Psoas muscle (tissue), 7 donors: ENCODE measurements at regions not wholly inside any gene's neighbourhood (a gene's known extent, or its start where the extent isn't known, plus 50 kb on each side); places are given as distances from the start of the nearest gene placed in this dataset.

ENCODE experiments used
- ATAC-seq, 4 donors: fragments of 200-7000 bp; cut with Tn5 transposase; one replicate each; pipeline ENCODE4 v1.9.1; 2020; ENCODE audit warnings: moderate library complexity in 3 of 4, mild to moderate bottlenecking in 2 of 4
- DNase-seq, 2 donors: peaks; one replicate each; pipeline ENCODE4 v3.0.0-alpha.2; 2020
- H3K27ac ChIP-seq: fragments of 200-600 bp; one replicate; pipeline ENCODE4 v1.8.0; 2022
- H3K27me3 ChIP-seq, 3 donors: fragments of 200-600 bp in 1 of 3; one replicate each; pipeline versions ENCODE4 v1.6.1 to v1.8.0; 2013 to 2022; ENCODE audit warnings: low read length in 2 of 3, mild to moderate bottlenecking in 2 of 3, moderate library complexity in 1 of 3; ENCODE audit not compliant: insufficient read depth in 3 of 3
- H3K36me3 ChIP-seq, 2 donors: fragments of 200-600 bp in 1 of 2; one replicate each; pipeline versions ENCODE4 v1.6.1 to v1.8.0; 2013 to 2022; ENCODE audit warnings: low read depth in 1 of 2, mild to moderate bottlenecking in 1 of 2, moderate library complexity in 1 of 2; ENCODE audit not compliant: insufficient read depth in 1 of 2
- H3K4me1 ChIP-seq: fragments of 200-600 bp; one replicate; pipeline ENCODE4 v1.8.0; 2022
- H3K4me3 ChIP-seq: fragments of 200-600 bp; one replicate; pipeline ENCODE4 v1.8.0; 2022; ENCODE audit warnings: mild to moderate bottlenecking
- H3K9me3 ChIP-seq: fragments of 200-600 bp; one replicate; pipeline ENCODE4 v1.8.0; 2022
- WGBS, 3 donors: extraction: QIAGEN DNeasy Blood & Tissue Kit; methylation state at CpG; one replicate each; pipeline versions ENCODE4 v1.1.6 to v1.1.7; 2013; 5-methylcytosine and 5-hydroxymethylcytosine counted together
- intact Hi-C, 2 donors: fragments of 100-400 bp; cut with DNase I; formaldehyde crosslinking; loops; one replicate each; pipeline versions ENCODE4 v1.11.0 to v1.14.2; 2022
- TF ChIP-seq, protein P1 (sequence below): fragments of 200-600 bp; IDR thresholded peaks from one replicate; pipeline ENCODE4 v1.8.0; 2022; ENCODE audit warnings: antibody characterized with exemption
- donor health status: healthy with polysubstance abuse.
- donor health status: DM: no; HTN: no; CAD: no; lungs with moderate emphysema.
- donor health status: Bipolar disorder and iron deficiency.
- donor health status: healthy.
- donor health status: DM: yes; HTN: yes; CAD: no.
- donor health status: DM: no; HTN: no; CAD: no.
- donor health status: DM: yes; HTN: yes; CAD: no.

DNA sequence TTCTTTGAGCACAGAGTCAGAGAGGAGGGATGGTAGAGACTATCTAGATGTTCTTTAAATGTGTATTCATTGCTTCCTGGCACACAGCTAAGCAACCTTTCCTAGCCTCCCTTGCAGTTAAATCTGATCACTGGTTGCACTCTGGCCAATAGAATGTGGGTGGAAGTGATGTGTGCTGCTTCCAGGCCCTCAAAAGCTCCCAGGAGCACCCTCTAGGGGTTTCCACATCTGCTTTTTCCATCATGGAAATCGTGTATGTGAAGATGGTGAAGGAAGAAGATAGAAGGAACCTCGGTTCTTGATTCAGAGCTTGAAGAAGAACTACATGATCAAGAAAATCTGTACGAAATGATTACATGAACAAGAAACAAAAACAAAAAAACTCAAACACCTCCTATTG, 149.8 kb upstream of the JAG1 start:
- no peak for DNase-seq
- intact Hi-C loops: no loop called here
- Histone ChIP-seq H3K9me3 (no peaks in the 10 kb centered on the region), H3K27me3 (no peaks in the 10 kb centered on the region), H3K4me3 (no peak overlapping the region), H3K27ac (no peak overlapping the region), H3K36me3 (no peaks in the 10 kb centered on the region), H3K4me1 (no peaks in the 10 kb centered on the region)
- WGBS, 3 donors: 72 to 80% (median 78%) methylated on average over 3 of the region's 3 CpGs
- no peak for ATAC-seq
- TF ChIP-seq, protein P1, sequence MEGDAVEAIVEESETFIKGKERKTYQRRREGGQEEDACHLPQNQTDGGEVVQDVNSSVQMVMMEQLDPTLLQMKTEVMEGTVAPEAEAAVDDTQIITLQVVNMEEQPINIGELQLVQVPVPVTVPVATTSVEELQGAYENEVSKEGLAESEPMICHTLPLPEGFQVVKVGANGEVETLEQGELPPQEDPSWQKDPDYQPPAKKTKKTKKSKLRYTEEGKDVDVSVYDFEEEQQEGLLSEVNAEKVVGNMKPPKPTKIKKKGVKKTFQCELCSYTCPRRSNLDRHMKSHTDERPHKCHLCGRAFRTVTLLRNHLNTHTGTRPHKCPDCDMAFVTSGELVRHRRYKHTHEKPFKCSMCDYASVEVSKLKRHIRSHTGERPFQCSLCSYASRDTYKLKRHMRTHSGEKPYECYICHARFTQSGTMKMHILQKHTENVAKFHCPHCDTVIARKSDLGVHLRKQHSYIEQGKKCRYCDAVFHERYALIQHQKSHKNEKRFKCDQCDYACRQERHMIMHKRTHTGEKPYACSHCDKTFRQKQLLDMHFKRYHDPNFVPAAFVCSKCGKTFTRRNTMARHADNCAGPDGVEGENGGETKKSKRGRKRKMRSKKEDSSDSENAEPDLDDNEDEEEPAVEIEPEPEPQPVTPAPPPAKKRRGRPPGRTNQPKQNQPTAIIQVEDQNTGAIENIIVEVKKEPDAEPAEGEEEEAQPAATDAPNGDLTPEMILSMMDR: no peak

DNA sequence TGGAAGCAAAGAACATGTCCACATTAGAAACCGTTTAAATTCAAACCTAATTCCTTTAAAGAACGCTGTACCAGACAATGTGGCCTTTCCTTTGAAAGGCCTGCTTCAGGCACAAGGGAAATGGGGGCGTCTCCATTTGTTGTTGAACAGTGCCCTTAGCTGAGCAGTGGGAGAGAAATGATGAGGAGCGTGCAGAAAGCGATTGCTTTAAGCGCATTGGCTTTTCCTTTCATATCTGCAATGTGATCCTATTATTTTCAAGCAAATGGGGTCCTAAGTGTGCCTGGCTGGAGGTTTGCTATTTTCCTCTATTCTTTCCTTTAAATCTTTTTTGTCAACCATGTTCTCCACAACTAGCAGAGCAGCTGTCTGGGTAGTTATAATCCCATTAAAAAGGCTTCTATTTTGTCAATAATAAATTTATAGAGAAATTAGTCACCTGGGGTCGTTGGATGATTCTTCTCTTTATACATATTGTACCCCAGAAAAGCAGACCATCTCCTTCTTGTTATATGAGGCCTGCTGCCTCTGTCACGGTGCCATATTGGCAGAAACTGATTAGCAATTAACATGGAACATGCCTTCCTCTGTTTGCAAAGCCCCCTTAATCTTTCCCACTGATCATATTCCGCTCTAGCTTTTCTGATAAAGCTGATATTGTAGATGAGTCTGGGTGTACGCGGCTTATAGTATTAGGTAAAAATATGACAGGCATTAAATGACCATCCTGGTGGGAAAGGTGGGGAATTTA, 151.1 kb upstream of the JAG1 start:
- H3K4me1 ChIP-seq: no peaks in the 10 kb centered on the region
- ATAC-seq: no peak
- H3K4me3 ChIP-seq: no peak overlapping the region
- TF ChIP-seq, protein P1: no peak
- no peak overlapping the region for H3K27ac ChIP-seq
- no peaks in the 10 kb centered on the region for H3K9me3 ChIP-seq
- WGBS, 3 donors: 77 to 79% (median 78%) methylated on average over 11 of the region's 11 CpGs
- DNase-seq: no peak
- H3K36me3 ChIP-seq: no peaks in the 10 kb centered on the region
- intact Hi-C loops: no loop called here
- no peaks in the 10 kb centered on the region for H3K27me3 ChIP-seq

DNA sequence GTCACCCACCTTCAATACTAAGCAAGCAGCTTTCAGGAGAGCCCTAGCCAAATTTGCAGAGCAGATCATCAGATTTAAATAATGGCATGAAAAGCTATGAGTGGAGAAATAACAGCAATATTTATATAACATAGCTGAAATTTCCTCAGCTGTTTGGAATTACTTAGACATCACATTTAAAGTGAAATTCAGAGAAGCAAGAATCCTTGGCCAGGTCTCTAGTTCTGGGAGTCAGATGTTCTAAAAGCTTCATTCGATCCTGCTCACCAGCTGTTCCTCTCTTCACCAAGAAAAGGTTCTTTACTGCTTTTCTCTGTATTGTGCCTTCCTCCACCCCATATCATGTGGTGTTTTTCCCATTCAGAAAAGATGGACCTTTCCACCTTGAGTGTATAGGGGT, 152.3 kb upstream of the JAG1 start:
- no peaks in the 10 kb centered on the region for H3K4me1 ChIP-seq
- TF ChIP-seq, protein P1: no peak
- no peak overlapping the region for H3K4me3 ChIP-seq
- ATAC-seq (no peak), DNase-seq (no peak)
- H3K36me3 ChIP-seq: no peaks in the 10 kb centered on the region
- no peaks in the 10 kb centered on the region for H3K9me3 ChIP-seq
- 27 to 50% (median 33%) methylated on average over 1 of the region's 1 CpG for WGBS, 3 donors
- intact Hi-C loops: no loop called here
- H3K27me3 ChIP-seq: no peaks in the 10 kb centered on the region
- H3K27ac ChIP-seq: no peak overlapping the region

DNA sequence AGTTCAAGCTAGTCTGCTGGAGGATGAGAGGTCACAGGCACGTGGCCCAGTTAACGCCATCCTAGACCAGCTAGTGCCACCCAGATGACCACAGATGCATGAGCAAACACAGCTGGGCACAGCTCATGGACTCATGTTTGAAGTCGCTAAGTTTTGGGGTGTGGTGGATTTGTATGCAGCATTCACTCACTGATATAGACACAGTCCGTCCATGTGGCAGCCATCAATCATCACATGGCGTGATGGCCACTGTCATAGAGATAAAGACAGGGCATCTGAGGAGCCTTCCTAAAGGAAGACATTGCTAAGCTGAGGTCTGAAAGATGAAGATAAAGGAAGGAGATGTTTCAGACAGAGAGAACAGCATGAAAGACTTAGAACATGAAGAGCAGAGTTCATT, 154.4 kb upstream of the JAG1 start:
- no peak overlapping the region for H3K27ac ChIP-seq
- WGBS, 3 donors: 71 to 78% (median 77%) methylated on average over 5 of the region's 5 CpGs
- no peaks in the 10 kb centered on the region for H3K36me3 ChIP-seq
- TF ChIP-seq, protein P1: no peak
- no peaks in the 10 kb centered on the region for H3K27me3 ChIP-seq
- intact Hi-C loops: no loop called here
- H3K4me3 ChIP-seq: no peak overlapping the region
- H3K4me1 ChIP-seq: no peaks in the 10 kb centered on the region
- no peak for ATAC-seq
- DNase-seq: no peak
- no peaks in the 10 kb centered on the region for H3K9me3 ChIP-seq

DNA sequence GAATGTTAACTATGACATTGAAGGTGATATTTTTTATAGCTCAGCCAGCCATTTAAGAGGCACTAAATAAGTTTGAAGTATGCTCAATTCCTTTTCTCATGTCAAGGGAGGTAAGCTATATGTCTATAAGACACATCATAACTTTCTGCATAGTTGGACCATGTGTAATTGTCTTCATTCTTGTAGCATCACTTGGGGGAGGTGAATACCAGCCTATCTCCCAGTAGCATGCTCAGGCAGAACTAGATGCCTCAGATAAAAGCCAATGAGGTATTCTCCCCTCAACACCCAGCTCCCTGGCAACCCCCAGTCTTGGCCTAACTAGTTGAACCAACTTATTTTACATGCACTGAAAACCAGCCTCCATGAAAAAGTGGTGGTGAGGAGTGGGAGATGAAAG, 158.3 kb upstream of the JAG1 start:
- intact Hi-C loops: no loop called here
- H3K4me1 ChIP-seq: no peaks in the 10 kb centered on the region
- no peaks in the 10 kb centered on the region for H3K9me3 ChIP-seq
- ATAC-seq (no peak), DNase-seq (no peak)
- TF ChIP-seq, protein P1: no peak
- no peak overlapping the region for H3K27ac ChIP-seq
- no peaks in the 10 kb centered on the region for H3K27me3 ChIP-seq
- no peaks in the 10 kb centered on the region for H3K36me3 ChIP-seq
- H3K4me3 ChIP-seq: no peak overlapping the region
